ENCODE measurements at regions not wholly inside any gene's neighbourhood (a gene's known extent, or its start where the extent isn't known, plus 50 kb on each side); places are given as distances from the start of the nearest gene placed in this dataset.

- no peak for DNase-seq (ENCODE audit: low read depth)
- no peak for TF ChIP-seq CTCF (IDR thresholded peaks at IDR 0.05; ENCODE audit: control insufficient read depth, insufficient read depth, low read depth, low read length, missing control alignments)
- H3K4me3 ChIP-seq (ENCODE audit: control insufficient read depth, low read depth, low read length), result no peak overlapping the region
Measured at GRCh38 chr22:47710135-47710534, 947.7 kb downstream of the TBC1D22A start.

- no peak for DNase-seq (ENCODE audit: low read depth)
- no peak for TF ChIP-seq CTCF (IDR thresholded peaks at IDR 0.05; ENCODE audit: control insufficient read depth, insufficient read depth, low read depth, low read length, missing control alignments)
- H3K4me3 ChIP-seq (ENCODE audit: control insufficient read depth, low read depth, low read length), result no peak overlapping the region
Measured at GRCh38 chr22:47705350-47705749, 942.9 kb downstream of the TBC1D22A start.

- TF ChIP-seq CTCF (IDR thresholded peaks at IDR 0.05; ENCODE audit: control insufficient read depth, insufficient read depth, low read depth, low read length, missing control alignments), result no peak
- DNase-seq (ENCODE audit: low read depth), result no peak
- no peak overlapping the region for H3K4me3 ChIP-seq (ENCODE audit: control insufficient read depth, low read depth, low read length)
Measured at GRCh38 chr22:47698906-47699305, 936.5 kb downstream of the TBC1D22A start.

- DNase-seq (ENCODE audit: low read depth), result no peak
- no peak for TF ChIP-seq CTCF (IDR thresholded peaks at IDR 0.05; ENCODE audit: control insufficient read depth, insufficient read depth, low read depth, low read length, missing control alignments)
- no peak overlapping the region for H3K4me3 ChIP-seq (ENCODE audit: control insufficient read depth, low read depth, low read length)
Measured at GRCh38 chr22:47697861-47698260, 935.4 kb downstream of the TBC1D22A start.

- TF ChIP-seq CTCF (IDR thresholded peaks at IDR 0.05; ENCODE audit: control insufficient read depth, insufficient read depth, low read depth, low read length, missing control alignments), result no peak
- no peak for DNase-seq (ENCODE audit: low read depth)
- H3K4me3 ChIP-seq (ENCODE audit: control insufficient read depth, low read depth, low read length), result no peak overlapping the region
Measured at GRCh38 chr22:47696776-47697175, 934.3 kb downstream of the TBC1D22A start.

- no peak for DNase-seq (ENCODE audit: low read depth)
- no peak for TF ChIP-seq CTCF (IDR thresholded peaks at IDR 0.05; ENCODE audit: control insufficient read depth, insufficient read depth, low read depth, low read length, missing control alignments)
- H3K4me3 ChIP-seq (ENCODE audit: control insufficient read depth, low read depth, low read length), result no peak overlapping the region
Measured at GRCh38 chr22:47695176-47695575, 932.7 kb downstream of the TBC1D22A start.

- DNase-seq (ENCODE audit: low read depth), result no peak
- no peak overlapping the region for H3K4me3 ChIP-seq (ENCODE audit: control insufficient read depth, low read depth, low read length)
- no peak for TF ChIP-seq CTCF (IDR thresholded peaks at IDR 0.05; ENCODE audit: control insufficient read depth, insufficient read depth, low read depth, low read length, missing control alignments)
Measured at GRCh38 chr22:47694536-47695130, 932.2 kb downstream of the TBC1D22A start.

All from AG09309 (cell line).